ENCODE measurements at regions not wholly inside any gene's neighbourhood (a gene's known extent, or its start where the extent isn't known, plus 50 kb on each side); places are given as distances from the start of the nearest gene placed in this dataset.

DNA sequence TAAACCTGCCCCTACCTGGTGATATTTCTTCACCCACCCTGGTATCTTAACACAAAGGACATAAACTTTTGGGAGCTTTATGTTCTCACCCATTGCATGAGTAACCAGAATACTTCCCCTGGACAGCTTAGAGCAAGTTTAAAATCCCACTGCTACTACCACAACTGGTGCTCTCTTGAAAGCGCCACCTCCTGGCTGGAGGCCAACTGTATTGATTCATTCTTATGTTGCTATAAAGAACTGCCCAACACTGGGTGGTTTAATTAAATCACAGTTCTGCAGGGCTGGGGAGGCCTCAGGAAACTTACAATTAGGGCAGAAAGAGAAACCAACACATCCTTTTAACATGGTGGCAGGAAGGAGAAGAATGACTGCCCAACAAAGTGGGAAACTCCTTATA is 592.4 kb downstream of the EPHA3 start:
- TF ChIP-seq, protein P1, sequence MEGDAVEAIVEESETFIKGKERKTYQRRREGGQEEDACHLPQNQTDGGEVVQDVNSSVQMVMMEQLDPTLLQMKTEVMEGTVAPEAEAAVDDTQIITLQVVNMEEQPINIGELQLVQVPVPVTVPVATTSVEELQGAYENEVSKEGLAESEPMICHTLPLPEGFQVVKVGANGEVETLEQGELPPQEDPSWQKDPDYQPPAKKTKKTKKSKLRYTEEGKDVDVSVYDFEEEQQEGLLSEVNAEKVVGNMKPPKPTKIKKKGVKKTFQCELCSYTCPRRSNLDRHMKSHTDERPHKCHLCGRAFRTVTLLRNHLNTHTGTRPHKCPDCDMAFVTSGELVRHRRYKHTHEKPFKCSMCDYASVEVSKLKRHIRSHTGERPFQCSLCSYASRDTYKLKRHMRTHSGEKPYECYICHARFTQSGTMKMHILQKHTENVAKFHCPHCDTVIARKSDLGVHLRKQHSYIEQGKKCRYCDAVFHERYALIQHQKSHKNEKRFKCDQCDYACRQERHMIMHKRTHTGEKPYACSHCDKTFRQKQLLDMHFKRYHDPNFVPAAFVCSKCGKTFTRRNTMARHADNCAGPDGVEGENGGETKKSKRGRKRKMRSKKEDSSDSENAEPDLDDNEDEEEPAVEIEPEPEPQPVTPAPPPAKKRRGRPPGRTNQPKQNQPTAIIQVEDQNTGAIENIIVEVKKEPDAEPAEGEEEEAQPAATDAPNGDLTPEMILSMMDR (IDR thresholded peaks at IDR 0.05; ENCODE audit: insufficient read depth, low read length): no peak
- TF ChIP-seq REST (IDR thresholded peaks at IDR 0.05; ENCODE audit: insufficient replicate concordance, low read depth): no peak
- no peak for TF ChIP-seq POLR2AphosphoS5 (IDR thresholded peaks at IDR 0.05; ENCODE audit: low read depth)
- TF ChIP-seq GABPA (IDR thresholded peaks at IDR 0.05; ENCODE audit: low read depth): no peak
- no peak for TF ChIP-seq SPI1 (IDR thresholded peaks at IDR 0.05; ENCODE audit: borderline replicate concordance, low read depth)
